HG02678 (cell line): ENCODE measurements at regions not wholly inside any gene's neighbourhood (a gene's known extent, or its start where the extent isn't known, plus 50 kb on each side); places are given as distances from the start of the nearest gene placed in this dataset.

Experiments
- ATAC-seq: cut with Tn5 transposase; IDR thresholded peaks from one replicate; pipeline ENCODE4 v1.9.1; 2021; ENCODE audit warnings: mild to moderate bottlenecking, moderate library complexity; ENCODE audit not compliant: unreplicated experiment

- no peak for ATAC-seq
Measured at GRCh38 chr10:123585477-123586445, 80.4 kb upstream of the GPR26 start.

- no peak for ATAC-seq
Measured at GRCh38 chr10:123587110-123587509, 79.0 kb upstream of the GPR26 start.

GRCh38 chr10:123588386-123588914 is 77.7 kb upstream of the GPR26 start:
- no peak for ATAC-seq

- no peak for ATAC-seq
Measured at GRCh38 chr10:123595661-123596060, 70.5 kb upstream of the GPR26 start.

GRCh38 chr10:123597676-123598075 is 68.5 kb upstream of the GPR26 start:
- ATAC-seq: no peak

- no peak for ATAC-seq
Measured at GRCh38 chr10:123599366-123599849, 66.7 kb upstream of the GPR26 start.

- ATAC-seq: no peak
Measured at GRCh38 chr10:123600177-123600576, 66.0 kb upstream of the GPR26 start.

- ATAC-seq: no peak
Measured at GRCh38 chr10:123603130-123603529, 63.0 kb upstream of the GPR26 start.

- no peak for ATAC-seq
Measured at GRCh38 chr10:123604506-123604905, 61.6 kb upstream of the GPR26 start.

GRCh38 chr10:123606006-123606405 is 60.1 kb upstream of the GPR26 start:
- no peak for ATAC-seq

- ATAC-seq: no peak
Measured at GRCh38 chr10:123606955-123607354, 59.2 kb upstream of the GPR26 start.

- ATAC-seq: no peak
Measured at GRCh38 chr10:123607386-123607785, 58.8 kb upstream of the GPR26 start.

- ATAC-seq: no peak
Measured at GRCh38 chr10:123608047-123608446, 58.1 kb upstream of the GPR26 start.

GRCh38 chr10:123611243-123611642 is 54.9 kb upstream of the GPR26 start:
- ATAC-seq: no peak

GRCh38 chr10:123611876-123612275 is 54.3 kb upstream of the GPR26 start:
- no peak for ATAC-seq

- no peak for ATAC-seq
Measured at GRCh38 chr10:123613346-123613850, 52.8 kb upstream of the GPR26 start.

- no peak for ATAC-seq
Measured at GRCh38 chr10:123614888-123615287, 51.3 kb upstream of the GPR26 start.
